GM12878 (cell line): ENCODE measurements at regions not wholly inside any gene's neighbourhood (a gene's known extent, or its start where the extent isn't known, plus 50 kb on each side); places are given as distances from the start of the nearest gene placed in this dataset.

ENCODE experiments used
- ATAC-seq: fragments of 200-7000 bp; cut with Tn5 transposase; 3 replicates; pipeline ENCODE4 v1.9.1; 2020; ENCODE audit warnings: mild to moderate bottlenecking, moderate library complexity
- BruUV-seq: library from RNA; stranded (reverse); fragments of 400-500 nt; replicated peaks from 2 replicates; lab custom pipeline; 2021; lab: Mats Ljungman, UMichigan
- CTCF ChIA-PET: fragments of 300-600 bp; sonication (Branson Sonifier 250); formaldehyde crosslinking; extraction: SDS; loops from one replicate; lab custom pipeline; 2021; ENCODE audit warnings: inconsistent platforms; lab: Yijun Ruan, JAX
- POLR2A ChIA-PET: fragments of 350-600 bp; formaldehyde crosslinking; extraction: SDS; loops from one replicate; lab custom pipeline; 2021; ENCODE audit warnings: inconsistent platforms; lab: Charles Lee
- RAD21 ChIA-PET: fragments of 300-600 bp; sonication (Branson Sonifier 250); formaldehyde crosslinking; loops from one replicate; lab custom pipeline; 2023; ENCODE audit warnings: antibody characterized with exemption; ENCODE audit not compliant: unreplicated experiment; lab: Charles Lee
- SMC1A ChIA-PET: fragments of 300-600 bp; sonication (Branson Sonifier 250); formaldehyde crosslinking; loops from one replicate; lab custom pipeline; 2023; ENCODE audit not compliant: unreplicated experiment, uncharacterized antibody; lab: Charles Lee
- DNase-seq: peaks from one replicate; pipeline ENCODE4 v3.0.0-alpha.2; 2011; ENCODE audit warnings: low read depth, low spot score
- FAIRE-seq: peaks from 3 replicates; lab custom pipeline; 2011; peaks lifted over from hg19 to GRCh38; lab: Jason Lieb, UNC
- H2AFZ ChIP-seq: 2 replicates; pipeline ENCODE4 v1.6.0; 2011; ENCODE audit warnings: low read depth, low read length, control low read depth; ENCODE audit not compliant: control insufficient read depth
- H3K27ac ChIP-seq: 2 replicates; pipeline ENCODE4 v1.5.1; 2011; ENCODE audit warnings: control low read depth; ENCODE audit not compliant: control insufficient read depth, insufficient read depth
- H3K27me3 ChIP-seq, 2 experiments: replicated peaks in 1 of 2; 2 replicates each; pipeline versions ENCODE4 v1.6.0 to v1.6.1; 2011; ENCODE audit warnings: low read length in 1 of 2; ENCODE audit not compliant: control insufficient read depth in 2 of 2, insufficient read depth in 2 of 2
- H3K36me3 ChIP-seq, 2 experiments: 2 replicates each; pipeline ENCODE4 v1.5.1; 2011; ENCODE audit warnings: low read length in 1 of 2; ENCODE audit not compliant: control insufficient read depth in 2 of 2, insufficient read depth in 2 of 2
- H3K4me1 ChIP-seq: 2 replicates; pipeline ENCODE4 v1.6.1; 2011; ENCODE audit warnings: mild to moderate bottlenecking, low read length, moderate library complexity, mixed read lengths; ENCODE audit not compliant: control insufficient read depth, insufficient read depth
- H3K4me2 ChIP-seq: 2 replicates; pipeline ENCODE4 v1.6.0; 2011; ENCODE audit warnings: control low read depth; ENCODE audit not compliant: control insufficient read depth, insufficient read depth
- H3K4me3 ChIP-seq: fragments of 200-600 bp; sonication (generic); 2 replicates; pipeline ENCODE4 v1.5.1; 2016
- H3K79me2 ChIP-seq: 2 replicates; pipeline ENCODE4 v1.6.0; 2011; ENCODE audit warnings: low read length; ENCODE audit not compliant: control insufficient read depth, insufficient read depth
- H3K9ac ChIP-seq: 2 replicates; pipeline ENCODE4 v1.8.0; 2011; ENCODE audit warnings: low read length, control low read depth, mixed read lengths; ENCODE audit not compliant: control insufficient read depth, insufficient read depth
- H3K9me3 ChIP-seq: replicated peaks from 3 replicates; pipeline ENCODE4 v1.5.1; 2011; ENCODE audit warnings: mild to moderate bottlenecking, low read length; ENCODE audit not compliant: control insufficient read depth, insufficient read depth
- H4K20me1 ChIP-seq: 2 replicates; pipeline ENCODE4 v1.6.0; 2011; ENCODE audit not compliant: control insufficient read depth, insufficient read depth
- ATF7 ChIP-seq: fragments of 450-650 bp; IDR thresholded peaks from 2 replicates; pipeline ENCODE4 v1.6.1; 2016; ENCODE audit warnings: low read depth, mild to moderate bottlenecking
- ETV6 ChIP-seq, 2 experiments: fragments of 450-650 bp in 1 of 2; IDR thresholded peaks in 1 of 2; conservative IDR thresholded peaks in 1 of 2; 2 replicates each; pipeline ENCODE4 v1.6.1; 2014; ENCODE audit warnings: antibody characterized with exemption in 1 of 2, borderline replicate concordance in 1 of 2, low read depth in 1 of 2, mild to moderate bottlenecking in 1 of 2, moderate library complexity in 1 of 2
- KAT2A ChIP-seq: conservative IDR thresholded peaks from 2 replicates; pipeline ENCODE4 v1.6.1; 2011; ENCODE audit warnings: low read depth, low read length; ENCODE audit not compliant: control insufficient read depth
- KDM1A ChIP-seq: fragments of 200-600 bp; sonication (generic); IDR thresholded peaks from 2 replicates; pipeline ENCODE4 v1.6.1; 2016; ENCODE audit warnings: borderline replicate concordance
- MEF2A ChIP-seq: IDR thresholded peaks from 2 replicates; pipeline ENCODE4 v1.6.1; 2011; ENCODE audit warnings: low read depth, mild to moderate bottlenecking, low read length, moderate library complexity; ENCODE audit not compliant: insufficient read depth
- MXI1 ChIP-seq: fragments of 150-350 bp; IDR thresholded peaks from 2 replicates; pipeline ENCODE4 v1.6.1; 2011; ENCODE audit warnings: low read depth, mild to moderate bottlenecking, inconsistent platforms, low read length, improper control_type of control experiment
- MYC ChIP-seq: IDR thresholded peaks from 2 replicates; pipeline ENCODE4 v1.6.1; 2011; ENCODE audit warnings: mild to moderate bottlenecking, low read length, moderate library complexity, inconsistent platforms; ENCODE audit not compliant: insufficient read depth, insufficient replicate concordance, insufficient read length, severe bottlenecking
- NFIC ChIP-seq: IDR thresholded peaks from 2 replicates; pipeline ENCODE4 v1.6.1; 2012; ENCODE audit warnings: low read depth, mild to moderate bottlenecking, inconsistent platforms, low read length, moderate library complexity
- RELA ChIP-seq: fragments of 450-650 bp; IDR thresholded peaks from 2 replicates; pipeline ENCODE4 v1.8.0; 2014; ENCODE audit warnings: borderline replicate concordance; ENCODE audit not compliant: partially characterized antibody
- SMC3 ChIP-seq: IDR thresholded peaks from 2 replicates; pipeline ENCODE4 v1.6.1; 2011; ENCODE audit warnings: low read length, improper control_type of control experiment, borderline replicate concordance
- SRF ChIP-seq, 2 experiments: IDR thresholded peaks; 2 replicates each; pipeline ENCODE4 v1.6.1; 2011; ENCODE audit warnings: low read depth in 2 of 2, low read length in 2 of 2, mild to moderate bottlenecking in 1 of 2, moderate library complexity in 1 of 2
- TARDBP ChIP-seq: IDR thresholded peaks from 2 replicates; pipeline ENCODE4 v1.6.1; 2016; ENCODE audit warnings: borderline replicate concordance
- TCF7 ChIP-seq: IDR thresholded peaks from 2 replicates; pipeline ENCODE4 v1.6.1; 2014; ENCODE audit warnings: antibody characterized with exemption, borderline replicate concordance
- ZBED1 ChIP-seq: IDR thresholded peaks from 2 replicates; pipeline ENCODE4 v1.6.1; 2016; ENCODE audit warnings: borderline replicate concordance
- ZNF24 ChIP-seq: fragments of 450-650 bp; IDR thresholded peaks from 2 replicates; pipeline ENCODE4 v1.6.1; 2017; ENCODE audit warnings: antibody characterized with exemption, mild to moderate bottlenecking
- ZNF622 ChIP-seq: fragments of 450-650 bp; IDR thresholded peaks from 2 replicates; pipeline ENCODE4 v1.6.1; 2017; ENCODE audit warnings: mild to moderate bottlenecking, inconsistent platforms
- WGBS: methylation state at CpG from one replicate; pipeline ENCODE4 v1.1.6; 2016; ENCODE audit warnings: low lambda C conversion rate; ENCODE audit not compliant: insufficient replicate concordance, insufficient coverage; ENCODE audit errors: missing lambda C conversion rate; 5-methylcytosine and 5-hydroxymethylcytosine counted together
- in situ Hi-C: fragments of 300-500 bp; cut with MboI; formaldehyde crosslinking; loops from 9 replicates; pipeline ENCODE4 v1.14.3; 2018; ENCODE audit warnings: mixed read lengths
- intact Hi-C: fragments of 100-400 bp; cut with micrococcal nuclease; formaldehyde crosslinking; loops from one replicate; pipeline ENCODE4 v1.14.2; 2022; ENCODE audit not compliant: unreplicated experiment
- TF ChIP-seq, protein P1 (sequence below): fragments of 450-650 bp; formaldehyde crosslinking; IDR thresholded peaks from 2 replicates; pipeline ENCODE4 v1.4.0; 2022; ENCODE audit warnings: mild to moderate bottlenecking, moderate library complexity

DNA sequence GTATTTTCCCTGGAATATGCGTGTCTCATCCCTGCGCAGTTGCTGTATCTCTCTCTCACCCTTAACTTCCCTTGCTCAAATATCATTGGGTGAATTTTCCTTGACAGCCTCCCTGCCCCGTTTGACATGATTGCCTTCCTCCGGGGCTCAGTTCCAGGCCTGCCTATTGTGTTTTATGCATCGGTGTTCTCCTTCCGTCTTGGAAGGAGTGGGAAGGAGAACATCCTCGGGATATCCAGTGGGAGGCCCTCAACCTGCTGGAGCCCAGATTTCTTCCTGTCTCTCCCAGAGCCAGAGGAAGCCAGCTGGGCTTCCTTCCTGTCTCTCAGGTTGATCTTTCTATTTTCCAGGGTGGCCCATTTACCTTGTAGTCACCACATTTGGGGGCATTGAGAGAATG lies 434.7 kb upstream of the HS6ST1 start:
- Histone ChIP-seq H2AFZ (no peak overlapping the region), H3K79me2 (no peaks in the 10 kb centered on the region), H3K4me2 (no peak overlapping the region), H3K9ac (no peak overlapping the region), H3K36me3 (no peaks in the 10 kb centered on the region), H3K4me1 (peaks cover 12% of the 10 kb centered on the region), H4K20me1 (no peaks in the 10 kb centered on the region), H3K9me3 (no peaks in the 10 kb centered on the region), H3K27ac (no peak overlapping the region), H3K4me3 (no peak overlapping the region), H3K27me3 (no peaks in the 10 kb centered on the region)
- no peak for ATAC-seq
- ChIA-PET CTCF (interaction anchor here (1.3 to 2.9 kb wide), 2 partner anchors 10 to 17 kb away, joined by 3 to 9 read pairs; no protein-coding TSS in a partner anchor), POLR2A (no interaction called here), RAD21 (interaction anchor here (0.8 kb wide), 1 partner anchor 17 kb away, joined by 3 read pairs; no protein-coding TSS in a partner anchor), SMC1A (no interaction called here)
- in situ Hi-C loops (no loop called here), intact Hi-C loops (no loop called here)
- no peak for TF ChIP-seq ZNF622
- no peak for TF ChIP-seq MYC
- TF ChIP-seq KAT2A, result no peak
- no peak for TF ChIP-seq ETV6 (conservative IDR thresholded peaks at IDR 0.05 in 1 of 2, IDR thresholded peaks at IDR 0.05 in 1 of 2; ENCODE audit: borderline replicate concordance in 1 of 2, low read depth in 1 of 2)
- TF ChIP-seq SMC3, result no peak
- TF ChIP-seq ATF7, result no peak
- no peak for TF ChIP-seq MEF2A
- WGBS, result 51% methylated on average over 7 of the region's 7 CpGs
- no peak for DNase-seq
- FAIRE-seq, result no peak
- no TSS peak for BruUV-seq

DNA sequence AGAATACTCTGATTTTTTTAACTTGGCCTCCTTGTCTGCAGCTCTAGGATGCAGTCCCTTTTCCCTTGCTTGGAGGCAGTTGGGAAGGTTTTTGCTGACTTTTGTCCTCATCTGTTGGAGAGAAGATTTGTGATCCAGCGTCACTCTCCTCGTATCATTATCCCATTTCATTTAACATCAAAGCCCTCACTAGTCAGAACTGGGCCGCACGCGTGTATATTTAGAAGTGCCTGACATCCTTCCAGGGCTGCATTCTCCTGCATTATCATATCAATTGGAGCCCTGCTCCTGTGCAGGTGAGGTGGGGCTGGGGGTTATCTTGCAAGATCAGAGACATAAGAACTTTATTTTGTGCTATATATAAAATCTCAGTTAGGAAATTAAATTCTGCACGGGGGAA lies 435.1 kb upstream of the HS6ST1 start:
- in situ Hi-C loops, result no loop called here
- BruUV-seq, result no TSS peak
- H3K9ac ChIP-seq, result no peak overlapping the region
- ChIA-PET RAD21 (interaction anchor here (0.8 kb wide), 1 partner anchor 17 kb away, joined by 3 read pairs; no protein-coding TSS in a partner anchor), POLR2A (no interaction called here), SMC1A (interaction anchor here (1.0 to 1.3 kb wide), 2 partner anchors 13 to 20 kb away, joined by 3 read pairs; no protein-coding TSS in a partner anchor), CTCF (interaction anchor here (0.7 to 2.9 kb wide), 4 partner anchors 10 to 643 kb away, joined by 3 to 9 read pairs (median 4); no protein-coding TSS in a partner anchor)
- ATAC-seq, result no peak; the same call in 2 of the 3 replicates
- FAIRE-seq, result no peak
- H3K4me2 ChIP-seq, result no peak overlapping the region
- no peak for DNase-seq
- 68% methylated on average over 6 of the region's 6 CpGs for WGBS
- no peaks in the 10 kb centered on the region for H4K20me1 ChIP-seq
- no peak overlapping the region for H3K4me3 ChIP-seq
- H3K4me1 ChIP-seq, result peaks cover 12% of the 10 kb centered on the region
- intact Hi-C loops, result no loop called here
- no peaks in the 10 kb centered on the region for H3K9me3 ChIP-seq
- H2AFZ ChIP-seq, result no peak overlapping the region
- H3K27ac ChIP-seq, result no peak overlapping the region
- H3K79me2 ChIP-seq, result no peaks in the 10 kb centered on the region
- H3K36me3 ChIP-seq, result no peaks in the 10 kb centered on the region
- H3K27me3 ChIP-seq, result no peaks in the 10 kb centered on the region
- no peak for TF ChIP-seq TCF7
- no peak for TF ChIP-seq ZNF24
- TF ChIP-seq RELA, result no peak
- TF ChIP-seq, protein P1, sequence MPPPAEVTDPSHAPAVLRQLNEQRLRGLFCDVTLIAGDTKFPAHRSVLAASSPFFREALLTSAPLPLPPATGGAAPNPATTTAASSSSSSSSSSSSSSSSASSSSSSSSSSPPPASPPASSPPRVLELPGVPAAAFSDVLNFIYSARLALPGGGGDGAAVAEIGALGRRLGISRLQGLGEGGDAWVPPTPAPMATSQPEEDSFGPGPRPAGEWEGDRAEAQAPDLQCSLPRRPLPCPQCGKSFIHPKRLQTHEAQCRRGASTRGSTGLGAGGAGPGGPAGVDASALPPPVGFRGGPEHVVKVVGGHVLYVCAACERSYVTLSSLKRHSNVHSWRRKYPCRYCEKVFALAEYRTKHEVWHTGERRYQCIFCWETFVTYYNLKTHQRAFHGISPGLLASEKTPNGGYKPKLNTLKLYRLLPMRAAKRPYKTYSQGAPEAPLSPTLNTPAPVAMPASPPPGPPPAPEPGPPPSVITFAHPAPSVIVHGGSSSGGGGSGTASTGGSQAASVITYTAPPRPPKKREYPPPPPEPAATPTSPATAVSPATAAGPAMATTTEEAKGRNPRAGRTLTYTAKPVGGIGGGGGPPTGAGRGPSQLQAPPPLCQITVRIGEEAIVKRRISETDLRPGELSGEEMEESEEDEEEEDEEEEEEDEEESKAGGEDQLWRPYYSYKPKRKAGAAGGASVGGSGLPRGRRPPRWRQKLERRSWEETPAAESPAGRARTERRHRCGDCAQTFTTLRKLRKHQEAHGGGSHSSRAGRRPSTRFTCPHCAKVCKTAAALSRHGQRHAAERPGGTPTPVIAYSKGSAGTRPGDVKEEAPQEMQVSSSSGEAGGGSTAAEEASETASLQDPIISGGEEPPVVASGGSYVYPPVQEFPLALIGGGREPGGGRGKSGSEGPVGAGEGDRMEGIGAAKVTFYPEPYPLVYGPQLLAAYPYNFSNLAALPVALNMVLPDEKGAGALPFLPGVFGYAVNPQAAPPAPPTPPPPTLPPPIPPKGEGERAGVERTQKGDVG (CRISPR knock-in tag), result no peak
- TF ChIP-seq NFIC, result no peak
- no peak for TF ChIP-seq TARDBP
- no peak for TF ChIP-seq MXI1
- TF ChIP-seq KDM1A, result no peak
- no peak for TF ChIP-seq SRF (IDR thresholded peaks at IDR 0.05; ENCODE audit: low read depth in 2 of 2, low read length in 2 of 2)
- no peak for TF ChIP-seq ZBED1
